Fibroblast of villous mesenchyme (primary cell): ENCODE measurements at regions not wholly inside any gene's neighbourhood (a gene's known extent, or its start where the extent isn't known, plus 50 kb on each side); places are given as distances from the start of the nearest gene placed in this dataset.

Experiments
- DNase-seq: peaks from one replicate; pipeline ENCODE4 v3.0.0-alpha.2; 2010; ENCODE audit warnings: low read depth
- H3K4me3 ChIP-seq: 2 replicates; pipeline ENCODE4 v1.5.1; 2011; ENCODE audit warnings: low read depth, mild to moderate bottlenecking, low read length
- CTCF ChIP-seq: IDR thresholded peaks from 2 replicates; pipeline ENCODE4 v1.5.1; 2012; ENCODE audit warnings: low read depth, mild to moderate bottlenecking, low read length; ENCODE audit not compliant: insufficient read depth

DNA sequence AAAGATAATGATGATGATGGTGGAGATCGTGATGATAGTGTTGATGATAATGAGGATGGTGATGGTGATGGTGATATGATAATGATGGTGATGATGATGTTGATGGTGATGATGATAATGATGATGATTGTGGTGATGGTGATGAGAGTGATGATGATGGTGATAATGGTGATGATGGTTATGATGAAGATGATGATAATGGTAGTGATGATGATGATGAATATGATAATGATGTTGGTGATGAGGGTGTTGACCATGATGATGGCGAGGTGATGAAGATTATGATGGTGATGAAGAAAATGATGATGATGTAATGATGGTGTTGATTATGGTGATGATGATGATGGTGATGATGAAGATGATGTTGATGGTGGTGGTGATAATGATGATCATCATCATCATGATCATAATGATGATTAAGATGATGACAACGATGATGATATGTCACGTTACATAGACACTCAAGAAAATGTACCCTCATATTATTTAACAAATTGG is 1106.4 kb downstream of the NLGN4X start:
- no peak for TF ChIP-seq CTCF
- no peak overlapping the region for H3K4me3 ChIP-seq
- no peak for DNase-seq

DNA sequence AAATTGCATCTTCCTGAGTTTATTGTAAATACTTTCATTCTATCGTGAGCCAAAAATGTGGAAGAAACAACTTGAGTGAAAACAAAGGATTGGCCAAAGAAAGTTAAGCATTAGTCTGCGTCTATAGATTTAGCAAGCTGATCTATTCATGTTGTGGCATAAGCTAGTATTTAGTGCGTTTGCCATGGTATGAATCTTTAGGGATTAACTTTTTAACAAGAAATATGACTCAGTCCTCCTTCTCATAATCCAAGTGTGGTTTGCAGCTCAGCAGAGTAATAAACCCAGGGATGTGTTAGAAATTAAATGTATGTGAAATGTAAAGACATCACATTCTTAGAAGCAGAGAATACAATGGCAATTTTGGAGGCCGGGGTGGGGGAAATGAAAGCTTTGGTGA is 1110.9 kb downstream of the NLGN4X start:
- DNase-seq = no peak

DNA sequence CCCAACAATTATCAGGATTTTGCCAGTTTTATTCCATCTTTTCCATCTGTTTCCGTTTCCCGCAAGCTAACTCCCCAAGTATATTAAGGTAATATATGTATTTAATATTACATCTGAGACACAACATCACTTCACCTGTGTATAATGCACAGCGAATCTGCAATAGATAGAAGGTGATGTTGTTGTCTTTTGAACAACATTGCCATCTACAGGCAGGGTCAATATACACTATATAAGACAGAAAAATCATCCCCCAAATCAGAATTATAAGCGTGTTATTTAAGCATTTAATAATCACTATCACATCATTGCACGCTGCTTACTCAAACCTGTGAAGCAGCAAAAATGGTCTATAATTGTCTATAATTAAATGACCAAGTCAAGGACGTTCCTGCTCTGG is 1115.5 kb downstream of the NLGN4X start:
- DNase-seq = peak; percentile 1
- TF ChIP-seq CTCF = peak; percentile 22
- H3K4me3 ChIP-seq = no peak overlapping the region

More for the DNA sequence above, 1110.9 kb downstream of the NLGN4X start:
- TF ChIP-seq CTCF = no peak
- H3K4me3 ChIP-seq = no peak overlapping the region

DNA sequence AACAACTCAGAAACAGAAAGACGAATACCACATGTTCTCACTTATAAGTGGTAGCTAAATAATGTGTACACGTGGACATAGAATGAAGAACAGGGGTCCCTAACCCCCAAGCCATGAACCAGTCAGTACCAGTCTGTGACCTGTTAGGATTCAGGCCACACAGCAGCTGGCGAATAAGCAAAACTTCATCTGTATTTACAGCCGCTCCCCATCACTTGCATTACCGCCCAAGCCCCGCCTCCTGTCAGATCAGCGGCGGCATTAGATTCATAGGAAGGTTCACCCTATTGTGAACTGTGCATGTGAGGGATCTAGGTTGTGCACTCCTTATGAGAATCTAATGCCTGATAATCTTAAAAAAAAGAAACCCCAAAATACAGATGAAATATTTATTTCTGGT is 1128.7 kb downstream of the NLGN4X start:
- TF ChIP-seq CTCF = no peak
- no peak overlapping the region for H3K4me3 ChIP-seq
- no peak for DNase-seq

DNA sequence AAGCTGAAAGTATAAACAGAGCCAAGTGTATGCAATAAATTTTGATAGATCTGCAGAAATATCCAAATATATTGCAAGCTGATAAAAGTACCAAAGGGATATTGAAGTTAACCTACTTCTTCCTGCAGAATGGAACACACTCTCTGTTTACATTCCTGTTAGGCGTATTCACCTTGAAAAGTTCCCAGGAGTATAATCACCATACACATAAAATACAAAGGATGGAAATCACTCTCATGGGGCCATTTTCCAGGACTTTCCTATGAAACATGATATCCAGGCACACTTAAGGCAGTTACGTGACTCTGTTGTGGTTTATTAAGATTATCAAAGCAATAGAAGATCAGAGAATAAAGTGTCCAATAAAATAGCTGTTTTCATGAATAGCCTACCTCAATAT is 1142.3 kb downstream of the NLGN4X start:
- DNase-seq = peak; percentile 1
- no peak for TF ChIP-seq CTCF
- no peak overlapping the region for H3K4me3 ChIP-seq

- no peak for TF ChIP-seq CTCF
- H3K4me3 ChIP-seq = no peak overlapping the region
- no peak for DNase-seq
These were observed 1144.4 kb downstream of the NLGN4X start for GRCh38 chrX:5084279-5084678.

- TF ChIP-seq CTCF = no peak
- DNase-seq = no peak
- H3K4me3 ChIP-seq = no peak overlapping the region
These were observed 1146.0 kb downstream of the NLGN4X start for GRCh38 chrX:5082705-5083104.
